Epithelial cell of prostate (primary cell): ENCODE measurements at regions not wholly inside any gene's neighbourhood (a gene's known extent, or its start where the extent isn't known, plus 50 kb on each side); places are given as distances from the start of the nearest gene placed in this dataset.
"Not testable (repeated sequence)": the region's sequence is repeated elsewhere in the genome, so short reads cannot be mapped to it uniquely, and the experiment has no call there.

ENCODE experiments used
- DNase-seq: peaks from one replicate; pipeline ENCODE4 v3.0.0-alpha.2; 2011; ENCODE audit warnings: low read depth, low spot score
- H3K27ac ChIP-seq: fragments of 450-650 bp; 2 replicates; pipeline ENCODE4 v1.5.1; 2017; ENCODE audit warnings: mild to moderate bottlenecking

DNA sequence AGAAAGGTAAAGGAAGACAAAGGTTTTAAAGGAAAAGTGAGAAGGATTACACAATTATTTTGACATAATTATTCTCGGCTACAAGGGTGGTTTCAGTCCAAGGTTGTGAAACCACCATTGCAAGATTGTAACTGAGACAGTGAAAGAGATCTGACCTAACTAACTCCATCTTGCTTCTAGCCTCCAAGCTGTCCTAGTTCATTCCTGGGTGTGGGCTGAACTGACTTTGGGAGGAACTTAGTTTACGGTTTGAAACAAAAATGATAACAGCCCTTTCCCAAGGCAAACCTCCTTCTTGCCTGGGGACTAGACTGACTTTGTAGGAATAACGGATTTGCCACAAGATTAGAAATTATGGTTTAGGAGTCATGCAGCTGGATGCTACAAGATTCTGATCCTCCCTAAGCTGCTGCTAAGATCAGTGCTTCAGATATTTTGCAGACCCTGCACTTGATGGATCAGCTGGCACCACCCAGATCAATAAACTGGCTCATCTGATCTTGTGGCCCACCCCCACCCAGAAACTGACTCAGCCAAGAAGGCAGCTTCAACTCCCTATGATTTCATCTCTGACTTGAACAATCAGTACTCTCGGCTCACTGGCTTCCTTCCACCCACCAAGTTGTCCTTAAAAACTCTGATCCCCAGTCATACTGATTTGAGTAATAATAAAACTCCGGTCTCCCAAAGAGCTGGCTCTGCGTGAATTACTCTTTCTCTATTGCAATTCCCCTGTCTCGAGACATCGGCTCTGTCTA lies 57.7 kb upstream of the AADACL2 start:
- DNase-seq: no peak
- H3K27ac ChIP-seq: no peak overlapping the region

DNA sequence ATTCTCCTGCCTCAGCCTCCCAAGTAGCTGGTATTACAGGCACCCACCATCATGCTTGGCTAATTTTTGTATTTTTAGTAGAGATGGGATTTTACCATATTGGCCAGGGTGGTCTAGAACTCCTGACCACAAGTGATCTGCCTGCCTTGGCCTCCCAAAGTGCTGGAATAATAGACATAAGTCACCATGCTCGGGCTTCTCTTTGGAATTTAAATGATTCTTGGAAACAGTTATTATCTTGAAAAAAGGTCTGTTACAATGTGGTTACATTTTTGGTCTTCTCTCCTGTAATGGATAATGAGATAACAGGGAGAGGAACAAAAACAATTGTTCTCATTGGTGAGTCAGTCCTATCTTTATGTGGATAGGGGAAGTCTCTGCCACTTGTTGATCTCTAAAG lies 59.8 kb upstream of the AADACL2 start:
- no peak overlapping the region for H3K27ac ChIP-seq
- DNase-seq: no peak

DNA sequence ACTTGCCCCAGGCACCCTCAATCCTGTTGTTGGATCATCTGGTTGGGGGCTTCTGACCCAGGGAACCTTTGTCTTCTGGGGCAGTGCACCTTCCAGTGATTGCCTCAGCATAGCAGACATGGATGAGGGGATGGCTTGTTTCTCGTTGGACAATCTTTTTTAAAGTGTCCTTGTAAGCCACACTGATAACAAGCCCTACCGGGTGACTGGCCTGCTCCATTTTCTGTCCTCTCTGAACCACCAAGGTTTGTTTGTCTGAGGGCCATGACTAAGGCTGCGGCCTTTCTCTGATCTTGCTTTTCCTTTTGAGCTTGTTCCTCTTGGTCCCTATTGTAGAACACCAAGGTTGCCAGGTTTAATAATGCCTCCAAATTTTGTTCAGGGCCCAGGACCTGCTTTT lies 66.0 kb upstream of the AADACL2 start:
- H3K27ac ChIP-seq, DNase-seq: not testable (repeated sequence)

DNA sequence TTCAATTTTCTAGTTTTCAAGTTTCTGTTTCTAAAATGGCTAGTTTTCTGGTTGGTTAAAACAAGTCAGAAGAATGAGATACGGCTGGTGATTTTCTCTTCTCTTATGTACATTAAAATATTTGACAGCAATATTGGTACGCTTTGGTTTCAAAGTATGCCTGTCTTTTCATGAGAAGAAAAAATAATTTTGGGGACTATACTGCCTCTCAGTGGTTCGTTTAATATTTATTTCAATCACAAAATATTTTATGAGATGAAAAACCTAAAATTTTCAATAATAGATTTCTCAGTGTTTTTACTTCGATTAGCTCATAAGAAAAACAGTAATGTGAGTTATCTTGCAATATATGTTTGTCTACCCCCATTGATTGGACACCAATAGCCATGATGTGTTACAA lies 72.8 kb upstream of the AADACL2 start:
- H3K27ac ChIP-seq: no peak overlapping the region
- DNase-seq: no peak

DNA sequence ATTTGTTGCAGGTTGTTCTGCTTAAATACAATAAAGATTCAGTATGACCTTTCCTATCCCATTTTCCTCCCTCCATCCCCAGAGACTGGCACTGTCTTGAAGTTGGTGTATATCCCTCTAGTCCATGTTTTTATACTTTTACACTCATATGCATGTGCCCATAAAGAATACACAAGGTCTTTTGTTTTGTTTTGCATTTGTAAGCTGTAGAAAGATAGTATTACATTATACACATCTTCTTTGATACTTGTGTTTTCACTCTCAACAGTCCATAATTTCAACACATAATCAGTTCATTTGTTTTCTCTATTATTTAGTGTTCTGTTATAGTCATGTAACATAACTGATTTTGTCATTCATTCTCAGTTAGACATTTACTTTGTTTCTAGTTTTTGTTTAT lies 88.7 kb upstream of the AADACL2 start:
- DNase-seq: no peak
- H3K27ac ChIP-seq: no peak overlapping the region

DNA sequence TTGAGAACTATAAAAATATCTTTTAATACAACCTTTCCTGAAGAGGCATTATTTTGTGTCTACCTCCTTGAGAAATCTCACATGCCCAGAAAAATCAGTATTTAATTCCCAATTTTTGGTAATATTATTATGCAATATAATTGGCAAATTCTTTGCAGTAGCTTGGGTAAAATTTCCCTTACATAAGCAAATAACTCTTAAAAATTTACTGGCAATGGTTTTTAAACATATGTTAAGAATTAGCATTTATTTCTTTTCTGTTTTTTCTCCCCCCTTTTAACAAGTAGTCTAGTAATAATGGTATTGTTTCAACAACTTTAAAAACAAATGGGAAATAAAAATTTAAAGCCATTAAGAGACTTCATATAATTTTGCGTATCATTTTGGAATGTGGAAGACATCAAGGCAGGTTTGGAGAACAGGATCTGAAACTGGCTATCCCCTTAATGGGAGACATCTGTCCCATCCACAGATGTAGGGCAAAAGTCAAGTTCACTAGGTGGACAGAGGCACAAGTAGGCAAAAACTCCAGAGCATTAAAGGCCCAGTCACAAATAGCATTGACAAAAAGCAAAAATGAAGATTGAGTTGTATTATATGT lies 89.6 kb upstream of the AADACL2 start:
- DNase-seq: no peak
- H3K27ac ChIP-seq: no peak overlapping the region

DNA sequence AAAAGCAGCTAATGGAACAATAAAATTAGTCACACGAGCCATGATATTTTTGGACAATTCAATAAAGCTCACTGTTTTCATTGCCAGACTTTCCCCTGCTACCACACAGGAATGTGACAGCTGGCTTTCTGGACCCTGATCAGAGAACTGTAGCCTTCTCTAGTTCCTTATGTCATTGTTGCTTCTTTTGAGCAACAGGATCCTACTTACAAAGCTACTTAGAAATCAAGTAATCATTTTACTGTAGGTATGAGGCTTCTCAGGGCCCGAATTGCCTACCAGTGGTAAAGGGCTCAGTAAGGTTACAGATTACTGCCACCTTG lies 94.3 kb upstream of the AADACL2 start:
- no peak overlapping the region for H3K27ac ChIP-seq
- DNase-seq: no peak

DNA sequence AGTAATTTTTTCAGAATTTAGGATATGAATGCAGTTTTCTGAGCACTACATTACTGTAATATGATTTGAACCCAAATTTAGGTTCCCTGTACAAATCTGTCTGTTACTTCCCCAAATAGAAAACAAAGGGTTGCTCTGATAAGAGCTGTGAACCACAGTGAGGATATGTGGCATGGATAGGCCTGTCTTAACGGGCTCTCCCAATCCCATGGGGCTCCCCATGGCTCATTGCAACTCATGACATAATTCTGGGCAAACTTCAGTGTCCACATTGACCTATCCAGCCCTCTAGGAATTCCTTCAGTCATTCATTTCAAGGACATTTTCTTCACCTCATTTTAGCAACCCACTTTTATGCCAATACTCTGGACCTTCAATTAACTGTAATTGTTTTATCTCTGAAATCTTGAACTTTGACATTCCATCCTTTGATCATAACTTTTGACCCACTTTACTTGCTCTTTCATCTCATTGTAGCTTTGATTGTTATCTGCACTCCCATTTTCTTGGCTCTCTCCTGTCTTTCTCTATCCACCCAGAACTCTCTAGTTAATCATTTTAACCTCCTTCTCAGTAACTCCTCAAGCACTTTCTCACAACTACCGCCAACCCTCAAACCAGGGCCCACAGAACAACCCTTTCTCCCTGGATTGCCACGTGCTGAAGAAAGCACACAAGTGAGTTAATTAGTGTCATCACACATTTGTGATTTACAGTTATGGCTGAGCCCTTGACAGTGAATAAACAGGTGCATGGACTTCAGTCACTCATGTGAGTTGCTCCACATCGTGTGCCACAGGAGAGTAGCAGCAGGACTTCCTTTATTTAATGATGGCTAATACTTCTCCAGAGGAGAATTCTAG lies 94.9 kb upstream of the AADACL2 start:
- no peak for DNase-seq
- H3K27ac ChIP-seq: no peak overlapping the region

DNA sequence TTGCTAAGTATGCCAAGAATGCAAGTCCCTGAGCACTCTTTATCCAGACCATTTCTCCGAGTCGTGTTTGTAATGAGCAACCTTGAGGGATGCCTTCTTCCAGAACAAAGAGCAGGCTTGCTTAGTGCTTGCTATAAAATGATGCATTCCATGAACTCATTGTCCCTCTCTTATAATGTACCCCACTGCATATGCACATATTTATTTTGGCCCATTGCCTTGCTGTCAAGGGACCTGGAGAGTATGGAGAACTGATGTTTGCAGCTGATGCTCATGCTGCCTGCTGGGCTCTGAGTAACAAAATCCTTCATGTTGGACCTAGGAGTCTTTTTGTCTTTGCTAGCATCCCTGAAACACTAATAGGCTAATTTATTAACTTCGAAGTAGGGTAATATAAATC lies 97.8 kb upstream of the AADACL2 start:
- H3K27ac ChIP-seq: no peak overlapping the region
- DNase-seq: no peak

DNA sequence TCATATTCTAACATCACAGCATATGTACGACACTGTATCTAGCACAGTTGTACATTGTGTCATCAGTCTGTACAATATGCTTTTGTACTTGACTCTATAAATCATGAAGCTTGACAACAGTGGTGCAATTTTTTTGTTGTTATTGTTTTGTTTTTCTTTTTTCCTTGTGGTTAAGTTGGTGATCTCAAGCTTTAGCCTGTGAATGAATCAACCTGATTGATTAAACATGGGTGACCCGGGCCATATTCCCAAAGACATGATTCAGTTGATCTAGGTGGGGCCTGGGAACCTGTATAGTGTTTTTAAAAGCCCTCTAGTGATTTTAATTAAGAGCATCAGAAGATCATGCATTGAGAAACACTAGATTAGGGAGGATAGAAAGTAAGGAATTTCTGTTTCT lies 101.8 kb upstream of the AADACL2 start:
- peak; percentile 5 for DNase-seq
- H3K27ac ChIP-seq: no peak overlapping the region

DNA sequence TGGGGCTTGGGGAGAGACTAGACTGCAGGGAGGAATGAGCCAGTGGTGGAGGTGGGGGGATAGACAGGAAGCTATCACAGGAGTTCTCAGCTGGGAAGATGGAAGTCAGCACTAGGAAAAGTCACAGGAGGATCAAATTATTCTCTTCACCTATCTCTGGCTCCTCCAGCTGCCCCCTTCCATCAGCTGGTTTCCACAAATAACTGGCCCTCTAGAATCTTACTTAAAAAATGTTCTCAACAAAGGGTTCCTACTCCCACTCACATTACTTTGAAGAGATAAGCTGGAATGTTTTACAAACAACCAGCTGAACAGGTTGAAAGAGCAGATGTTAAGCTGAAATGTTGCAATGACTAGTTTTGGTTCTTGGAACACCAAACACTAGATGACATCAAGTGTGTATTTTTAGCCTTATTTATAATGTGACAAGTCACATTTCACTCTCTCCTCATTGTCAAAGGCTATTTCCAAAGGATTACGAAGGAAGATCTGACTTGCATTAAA lies 102.7 kb upstream of the AADACL2 start:
- DNase-seq: peak; percentile 2
- no peak overlapping the region for H3K27ac ChIP-seq

DNA sequence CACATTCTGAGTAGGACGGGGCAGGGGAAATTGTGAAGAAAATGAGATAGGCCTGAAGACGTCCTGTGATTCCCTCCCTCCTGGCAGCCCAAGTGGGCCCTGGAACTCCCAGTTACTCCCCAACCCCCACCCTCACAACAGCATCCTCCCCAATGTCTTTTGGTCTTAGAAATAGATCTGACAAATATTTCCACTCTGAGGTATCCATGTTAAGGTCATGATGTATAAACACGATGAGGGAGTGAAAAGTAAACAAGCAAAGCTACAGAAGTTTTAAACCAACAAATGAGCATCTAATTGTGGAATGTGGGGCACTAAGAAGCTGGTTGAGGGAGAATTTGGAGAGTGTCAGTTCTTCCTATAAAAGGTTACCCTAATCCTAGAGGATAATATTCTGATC lies 103.7 kb upstream of the AADACL2 start:
- no peak overlapping the region for H3K27ac ChIP-seq

DNA sequence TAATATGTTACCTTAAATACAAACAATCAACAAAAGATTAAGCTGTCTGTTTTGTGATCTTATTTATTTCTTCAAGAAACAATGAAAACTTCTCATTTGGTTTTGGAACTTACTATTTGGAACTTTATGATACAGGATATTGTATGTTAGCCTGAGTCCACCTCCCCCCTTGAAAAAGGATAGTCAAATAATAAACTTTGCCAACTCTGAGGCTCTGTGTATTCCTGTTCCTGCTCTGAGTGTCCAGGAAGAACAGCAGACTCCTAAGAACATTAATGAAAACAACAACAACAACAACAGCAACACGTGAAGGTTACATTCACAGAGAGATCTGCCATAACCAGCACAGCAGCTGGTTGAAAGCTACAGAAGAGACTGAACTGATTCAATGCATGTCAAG lies 108.1 kb upstream of the AADACL2 start:
- DNase-seq: no peak
- H3K27ac ChIP-seq: no peak overlapping the region

More for the DNA sequence above, 103.7 kb upstream of the AADACL2 start:
- DNase-seq: no peak

DNA sequence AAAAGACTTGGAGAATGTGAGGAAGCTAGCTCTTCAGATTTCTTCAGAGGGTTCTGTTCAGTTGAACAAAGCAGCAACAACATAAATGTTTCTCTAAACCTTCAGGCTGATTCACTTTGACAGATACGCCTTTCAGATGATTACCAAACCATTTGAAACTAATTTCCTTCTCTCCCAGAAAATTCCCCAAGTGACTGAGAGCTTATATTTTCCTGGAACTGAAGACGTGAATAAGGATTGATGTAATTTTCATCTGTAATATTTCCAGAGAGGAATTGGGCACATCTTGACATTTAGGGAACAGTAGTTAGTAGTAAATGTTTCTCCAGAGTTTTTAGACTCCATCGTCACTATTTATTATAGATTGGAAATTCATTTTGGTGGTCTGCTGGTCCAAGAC lies 108.6 kb upstream of the AADACL2 start:
- H3K27ac ChIP-seq: no peak overlapping the region
- no peak for DNase-seq

DNA sequence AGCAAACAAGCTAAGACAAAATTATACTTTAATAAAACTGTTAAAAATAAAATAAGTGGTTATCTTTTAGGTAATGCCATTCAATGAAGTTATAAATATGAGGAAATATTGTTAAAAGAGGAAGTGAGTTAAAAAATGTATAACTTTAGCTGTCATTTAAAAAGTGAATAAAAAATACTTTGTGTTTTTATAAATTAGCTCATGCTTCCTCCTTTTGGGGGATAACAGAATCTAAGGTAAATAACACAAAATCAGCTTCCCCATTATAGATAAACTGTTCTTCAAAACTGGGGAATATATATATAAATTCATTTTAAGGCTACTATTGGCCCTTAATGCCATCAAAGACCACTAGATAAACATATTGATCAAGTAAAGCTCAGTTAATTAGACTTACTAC lies 113.7 kb upstream of the AADACL2 start:
- no peak for DNase-seq

DNA sequence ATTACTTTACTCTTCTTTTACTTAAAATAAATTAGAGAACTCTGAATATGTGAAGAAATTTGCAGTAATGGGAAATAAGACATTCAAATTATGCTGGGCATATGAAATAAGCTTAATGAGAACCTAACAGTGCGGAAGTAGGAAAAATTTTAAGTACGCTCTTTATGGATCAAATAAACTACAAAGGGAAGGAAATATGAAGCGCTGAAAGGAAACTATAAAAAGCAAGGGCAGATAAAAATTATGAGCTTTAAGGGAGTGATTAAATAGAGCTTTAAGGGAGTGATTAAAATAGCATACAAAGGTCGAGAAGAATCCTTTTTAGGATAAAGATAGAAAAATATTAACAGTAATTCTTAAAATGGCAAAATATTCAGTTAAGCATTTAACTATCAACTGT lies 118.3 kb upstream of the AADACL2 start:
- no peak for DNase-seq
- no peak overlapping the region for H3K27ac ChIP-seq

More for the DNA sequence above, 113.7 kb upstream of the AADACL2 start:
- no peak overlapping the region for H3K27ac ChIP-seq

DNA sequence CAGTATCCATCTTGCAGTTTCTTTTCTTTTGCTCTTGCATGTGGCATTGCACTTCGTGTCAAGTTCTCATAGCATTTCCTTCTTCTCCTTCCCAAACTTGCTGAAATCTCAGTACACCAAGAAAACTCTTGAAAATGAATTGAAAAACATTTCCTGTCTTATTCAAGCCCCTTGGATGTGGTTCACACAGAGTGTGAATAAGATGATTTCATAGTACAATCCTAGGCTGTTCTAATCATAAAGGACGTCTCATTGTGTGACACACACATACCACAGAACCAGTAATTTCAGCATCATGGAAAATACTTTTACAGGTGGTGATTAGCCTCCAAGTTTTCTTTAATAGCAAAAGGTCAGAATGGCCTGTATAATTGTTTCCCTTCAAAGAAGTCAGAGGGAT lies 121.6 kb upstream of the AADACL2 start:
- DNase-seq: no peak
- H3K27ac ChIP-seq: no peak overlapping the region

DNA sequence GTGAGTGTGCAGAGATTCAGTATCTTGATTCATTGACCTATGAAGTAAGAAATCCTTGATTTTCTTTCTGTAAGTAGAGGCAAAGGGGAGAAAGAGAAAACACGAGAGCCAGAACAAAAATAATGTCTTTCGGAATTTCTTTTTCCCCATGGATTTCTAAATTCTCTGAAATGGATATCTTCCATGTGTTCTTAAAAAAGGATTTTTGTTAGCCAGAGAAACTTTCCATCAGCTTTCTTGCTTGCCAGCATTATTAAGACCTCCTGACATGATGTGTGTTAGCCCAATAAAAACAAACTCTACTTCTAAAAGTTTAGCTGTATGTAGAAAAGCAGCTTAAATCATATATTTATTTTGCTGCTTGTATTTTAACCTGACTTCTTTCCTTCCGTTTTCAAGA lies 122.3 kb upstream of the AADACL2 start:
- H3K27ac ChIP-seq: no peak overlapping the region
- DNase-seq: no peak

DNA sequence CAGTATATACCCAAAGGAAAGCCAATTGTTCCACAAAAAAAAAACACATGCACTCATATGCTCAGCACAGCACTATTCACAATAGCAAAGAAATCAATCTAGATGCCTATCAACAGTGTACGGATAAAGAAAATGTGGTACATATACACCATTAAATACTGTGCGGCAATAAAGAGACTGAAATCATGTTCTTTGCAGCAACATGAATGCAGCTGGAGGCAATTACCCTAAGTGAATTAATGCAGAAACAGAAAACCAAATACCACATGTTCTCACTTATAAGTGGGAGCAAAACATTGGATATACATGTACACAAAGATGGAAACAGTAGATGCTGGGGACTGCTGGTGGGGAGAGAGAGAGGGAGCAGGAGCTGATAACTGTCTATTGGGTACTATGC lies 124.2 kb upstream of the AADACL2 start:
- no peak for DNase-seq
- H3K27ac ChIP-seq: no peak overlapping the region

DNA sequence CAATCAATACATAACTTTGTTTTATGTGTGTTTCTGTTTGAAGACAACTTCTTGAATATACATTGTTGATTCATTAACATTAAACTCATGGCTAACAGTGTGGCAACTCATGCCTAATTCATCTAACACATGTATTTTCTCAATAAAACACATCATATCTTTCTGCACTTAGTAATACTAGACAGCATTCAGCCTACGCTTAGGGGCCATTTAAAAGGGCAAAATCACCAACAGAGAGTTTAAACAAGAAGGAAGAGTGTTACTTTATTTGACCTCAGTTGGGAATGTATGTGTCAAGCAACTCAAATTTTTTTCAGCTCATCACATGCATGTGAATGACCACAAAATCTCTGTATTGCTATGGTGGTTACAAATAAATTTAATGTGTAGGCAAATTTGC lies 128.8 kb upstream of the AADACL2 start:
- DNase-seq: no peak
- no peak overlapping the region for H3K27ac ChIP-seq

DNA sequence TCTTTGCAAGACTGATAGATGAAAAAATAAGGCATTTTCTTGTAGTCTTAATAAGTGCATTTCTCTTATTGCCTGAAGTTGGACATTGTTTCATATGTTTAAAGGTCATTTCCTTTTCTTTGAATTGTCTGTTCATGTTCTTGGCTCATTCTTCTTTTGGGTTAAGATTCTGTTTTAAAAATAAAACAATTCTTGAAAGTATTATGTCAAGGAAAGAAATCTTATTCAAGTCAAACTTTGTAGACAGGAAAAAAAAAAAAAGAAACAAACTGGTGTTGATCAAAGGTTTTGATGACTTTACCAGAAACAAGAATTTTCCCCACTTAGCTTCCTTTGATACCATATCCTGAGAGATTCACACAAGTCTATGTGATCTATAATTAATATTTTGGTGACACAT lies 132.9 kb upstream of the AADACL2 start:
- H3K27ac ChIP-seq: no peak overlapping the region
- no peak for DNase-seq
